ENCODE measurements at regions not wholly inside any gene's neighbourhood (a gene's known extent, or its start where the extent isn't known, plus 50 kb on each side); places are given as distances from the start of the nearest gene placed in this dataset.

DNA sequence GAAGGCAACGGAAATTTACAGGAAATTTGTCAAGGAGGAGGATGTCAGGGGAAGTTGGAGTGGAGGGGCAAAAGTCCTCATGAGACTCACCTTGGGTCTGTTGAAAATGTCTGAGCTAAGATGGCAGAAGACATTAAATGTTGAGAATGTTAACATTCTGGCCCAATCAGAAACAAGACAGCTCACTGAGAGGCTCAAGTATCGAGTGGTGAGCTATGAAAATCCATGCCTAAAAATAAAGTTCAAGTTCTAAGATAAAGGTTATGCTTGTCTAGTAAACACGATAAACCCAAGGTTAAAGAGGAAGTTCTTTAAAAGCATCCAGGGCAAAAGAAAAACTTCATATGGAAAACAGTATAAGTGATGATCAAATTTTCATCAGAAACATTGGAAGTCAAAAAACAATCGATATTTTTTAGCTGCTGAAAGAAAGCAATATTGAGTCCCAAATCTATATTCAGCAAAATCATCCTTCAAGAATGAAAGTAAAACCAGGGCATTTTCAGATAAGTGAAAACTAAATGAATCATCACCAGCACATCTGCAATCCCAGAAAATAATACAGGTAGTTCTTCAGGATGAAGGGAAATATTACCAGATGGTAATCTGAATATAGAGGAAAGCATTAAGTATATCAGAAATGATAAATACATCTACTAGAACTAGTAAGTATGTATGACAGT is 462.4 kb downstream of the TLL1 start:
- no peak overlapping the region for H3K27ac ChIP-seq (ENCODE audit: extremely low read depth, low read depth, low read length)
- H3K4me1 ChIP-seq (ENCODE audit: control insufficient read depth, insufficient read depth, low read length), result no peaks in the 10 kb centered on the region
- H3K4me3 ChIP-seq (ENCODE audit: low read depth, low read length), result no peak overlapping the region
- H3K36me3 ChIP-seq (ENCODE audit: control insufficient read depth in 2 of 2, insufficient read depth in 1 of 2, low read length in 2 of 2), result no peaks in the 10 kb centered on the region
- ChIA-PET CTCF (no interaction called here), POLR2A (no interaction called here)
- no peaks in the 10 kb centered on the region for H3K9me3 ChIP-seq (ENCODE audit: control insufficient read depth, insufficient read depth, low read depth, low read length)
- TF ChIP-seq, protein P1, sequence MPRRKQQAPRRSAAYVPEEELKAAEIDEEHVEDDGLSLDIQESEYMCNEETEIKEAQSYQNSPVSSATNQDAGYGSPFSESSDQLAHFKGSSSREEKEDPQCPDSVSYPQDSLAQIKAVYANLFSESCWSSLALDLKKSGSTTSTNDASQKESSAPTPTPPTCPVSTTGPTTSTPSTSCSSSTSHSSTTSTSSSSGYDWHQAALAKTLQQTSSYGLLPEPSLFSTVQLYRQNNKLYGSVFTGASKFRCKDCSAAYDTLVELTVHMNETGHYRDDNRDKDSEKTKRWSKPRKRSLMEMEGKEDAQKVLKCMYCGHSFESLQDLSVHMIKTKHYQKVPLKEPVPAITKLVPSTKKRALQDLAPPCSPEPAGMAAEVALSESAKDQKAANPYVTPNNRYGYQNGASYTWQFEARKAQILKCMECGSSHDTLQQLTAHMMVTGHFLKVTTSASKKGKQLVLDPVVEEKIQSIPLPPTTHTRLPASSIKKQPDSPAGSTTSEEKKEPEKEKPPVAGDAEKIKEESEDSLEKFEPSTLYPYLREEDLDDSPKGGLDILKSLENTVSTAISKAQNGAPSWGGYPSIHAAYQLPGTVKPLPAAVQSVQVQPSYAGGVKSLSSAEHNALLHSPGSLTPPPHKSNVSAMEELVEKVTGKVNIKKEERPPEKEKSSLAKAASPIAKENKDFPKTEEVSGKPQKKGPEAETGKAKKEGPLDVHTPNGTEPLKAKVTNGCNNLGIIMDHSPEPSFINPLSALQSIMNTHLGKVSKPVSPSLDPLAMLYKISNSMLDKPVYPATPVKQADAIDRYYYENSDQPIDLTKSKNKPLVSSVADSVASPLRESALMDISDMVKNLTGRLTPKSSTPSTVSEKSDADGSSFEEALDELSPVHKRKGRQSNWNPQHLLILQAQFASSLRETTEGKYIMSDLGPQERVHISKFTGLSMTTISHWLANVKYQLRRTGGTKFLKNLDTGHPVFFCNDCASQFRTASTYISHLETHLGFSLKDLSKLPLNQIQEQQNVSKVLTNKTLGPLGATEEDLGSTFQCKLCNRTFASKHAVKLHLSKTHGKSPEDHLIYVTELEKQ (tag by site-specific recombination; IDR thresholded peaks at IDR 0.05; ENCODE audit: borderline replicate concordance), result no peak
- TF ChIP-seq ZNF549 (tag by site-specific recombination; IDR thresholded peaks at IDR 0.05) (no peak), BCL11A (tag by site-specific recombination; IDR thresholded peaks at IDR 0.05; ENCODE audit: low read depth) (no peak), ZNF670 (tag by site-specific recombination; IDR thresholded peaks at IDR 0.05; ENCODE audit: low read depth) (no peak), ZNF544 (tag by site-specific recombination; IDR thresholded peaks at IDR 0.05) (no peak), ZNF654 (tag by site-specific recombination; IDR thresholded peaks at IDR 0.05; ENCODE audit: low read depth) (no peak), MYNN (tag by site-specific recombination; IDR thresholded peaks at IDR 0.05; ENCODE audit: borderline replicate concordance) (no peak)
- TF ChIP-seq, protein P2, sequence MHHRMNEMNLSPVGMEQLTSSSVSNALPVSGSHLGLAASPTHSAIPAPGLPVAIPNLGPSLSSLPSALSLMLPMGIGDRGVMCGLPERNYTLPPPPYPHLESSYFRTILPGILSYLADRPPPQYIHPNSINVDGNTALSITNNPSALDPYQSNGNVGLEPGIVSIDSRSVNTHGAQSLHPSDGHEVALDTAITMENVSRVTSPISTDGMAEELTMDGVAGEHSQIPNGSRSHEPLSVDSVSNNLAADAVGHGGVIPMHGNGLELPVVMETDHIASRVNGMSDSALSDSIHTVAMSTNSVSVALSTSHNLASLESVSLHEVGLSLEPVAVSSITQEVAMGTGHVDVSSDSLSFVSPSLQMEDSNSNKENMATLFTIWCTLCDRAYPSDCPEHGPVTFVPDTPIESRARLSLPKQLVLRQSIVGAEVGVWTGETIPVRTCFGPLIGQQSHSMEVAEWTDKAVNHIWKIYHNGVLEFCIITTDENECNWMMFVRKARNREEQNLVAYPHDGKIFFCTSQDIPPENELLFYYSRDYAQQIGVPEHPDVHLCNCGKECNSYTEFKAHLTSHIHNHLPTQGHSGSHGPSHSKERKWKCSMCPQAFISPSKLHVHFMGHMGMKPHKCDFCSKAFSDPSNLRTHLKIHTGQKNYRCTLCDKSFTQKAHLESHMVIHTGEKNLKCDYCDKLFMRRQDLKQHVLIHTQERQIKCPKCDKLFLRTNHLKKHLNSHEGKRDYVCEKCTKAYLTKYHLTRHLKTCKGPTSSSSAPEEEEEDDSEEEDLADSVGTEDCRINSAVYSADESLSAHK (tag by site-specific recombination; IDR thresholded peaks at IDR 0.05), result no peak

DNA sequence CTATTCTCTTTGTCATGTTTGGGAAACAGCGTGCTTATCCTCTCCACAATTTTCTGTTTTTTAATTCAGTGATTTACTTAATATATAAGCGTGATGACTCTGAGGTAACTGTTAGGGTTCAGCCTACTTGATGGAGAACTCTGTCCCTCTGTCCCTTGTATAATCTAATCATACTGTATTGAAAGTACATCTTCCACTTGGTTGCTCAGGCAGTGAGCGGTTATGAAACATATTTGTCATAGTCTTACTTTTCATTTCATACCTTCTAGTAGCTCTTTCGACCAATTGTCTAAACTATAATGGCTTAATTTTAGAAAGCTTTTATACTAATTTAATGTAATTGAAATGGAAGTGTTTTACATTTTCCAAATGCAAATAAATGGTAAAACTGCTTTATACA is 469.0 kb downstream of the TLL1 start:
- Histone ChIP-seq H3K4me3 (ENCODE audit: low read depth, low read length) (no peak overlapping the region), H3K27ac (ENCODE audit: extremely low read depth, low read depth, low read length) (no peak overlapping the region), H3K36me3 (ENCODE audit: control insufficient read depth in 2 of 2, insufficient read depth in 1 of 2, low read length in 2 of 2) (no peaks in the 10 kb centered on the region), H3K9me3 (ENCODE audit: control insufficient read depth, insufficient read depth, low read depth, low read length) (no peaks in the 10 kb centered on the region), H3K4me1 (ENCODE audit: control insufficient read depth, insufficient read depth, low read length) (no peaks in the 10 kb centered on the region)
- ChIA-PET CTCF (interaction anchor here (0.7 kb wide), 1 partner anchor 922 kb away, joined by 4 read pairs; no protein-coding TSS in a partner anchor), POLR2A (no interaction called here)
- TF ChIP-seq ZNF664 (tag by site-specific recombination; IDR thresholded peaks at IDR 0.05) (no peak), ZNF10 (tag by site-specific recombination; IDR thresholded peaks at IDR 0.05) (no peak), GLIS2 (tag by site-specific recombination; IDR thresholded peaks at IDR 0.05) (no peak), ZNF175 (tag by site-specific recombination; IDR thresholded peaks at IDR 0.05) (no peak), ZNF350 (tag by site-specific recombination; IDR thresholded peaks at IDR 0.05) (no peak), ZNF24 (tag by site-specific recombination; IDR thresholded peaks at IDR 0.05) (no peak), KLF8 (tag by site-specific recombination; IDR thresholded peaks at IDR 0.05) (no peak), ZNF571 (tag by site-specific recombination; IDR thresholded peaks at IDR 0.05) (no peak)
- TF ChIP-seq, protein P3, sequence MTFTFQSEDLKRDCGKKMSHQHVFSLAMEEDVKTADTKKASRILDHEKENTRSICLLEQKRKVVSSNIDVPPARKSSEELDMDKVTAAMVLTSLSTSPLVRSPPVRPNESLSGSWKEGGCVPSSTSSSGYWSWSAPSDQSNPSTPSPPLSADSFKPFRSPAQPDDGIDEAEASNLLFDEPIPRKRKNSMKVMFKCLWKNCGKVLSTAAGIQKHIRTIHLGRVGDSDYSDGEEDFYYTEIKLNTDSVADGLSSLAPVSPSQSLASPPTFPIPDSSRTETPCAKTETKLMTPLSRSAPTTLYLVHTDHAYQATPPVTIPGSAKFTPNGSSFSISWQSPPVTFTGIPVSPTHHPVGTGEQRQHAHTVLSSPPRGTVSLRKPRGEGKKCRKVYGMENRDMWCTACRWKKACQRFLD (tag by site-specific recombination; IDR thresholded peaks at IDR 0.05), result no peak
- TF ChIP-seq, protein P4, sequence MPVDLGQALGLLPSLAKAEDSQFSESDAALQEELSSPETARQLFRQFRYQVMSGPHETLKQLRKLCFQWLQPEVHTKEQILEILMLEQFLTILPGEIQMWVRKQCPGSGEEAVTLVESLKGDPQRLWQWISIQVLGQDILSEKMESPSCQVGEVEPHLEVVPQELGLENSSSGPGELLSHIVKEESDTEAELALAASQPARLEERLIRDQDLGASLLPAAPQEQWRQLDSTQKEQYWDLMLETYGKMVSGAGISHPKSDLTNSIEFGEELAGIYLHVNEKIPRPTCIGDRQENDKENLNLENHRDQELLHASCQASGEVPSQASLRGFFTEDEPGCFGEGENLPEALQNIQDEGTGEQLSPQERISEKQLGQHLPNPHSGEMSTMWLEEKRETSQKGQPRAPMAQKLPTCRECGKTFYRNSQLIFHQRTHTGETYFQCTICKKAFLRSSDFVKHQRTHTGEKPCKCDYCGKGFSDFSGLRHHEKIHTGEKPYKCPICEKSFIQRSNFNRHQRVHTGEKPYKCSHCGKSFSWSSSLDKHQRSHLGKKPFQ (tag by site-specific recombination; IDR thresholded peaks at IDR 0.05), result no peak
